ENCODE measurements at regions not wholly inside any gene's neighbourhood (a gene's known extent, or its start where the extent isn't known, plus 50 kb on each side); places are given as distances from the start of the nearest gene placed in this dataset.

DNA sequence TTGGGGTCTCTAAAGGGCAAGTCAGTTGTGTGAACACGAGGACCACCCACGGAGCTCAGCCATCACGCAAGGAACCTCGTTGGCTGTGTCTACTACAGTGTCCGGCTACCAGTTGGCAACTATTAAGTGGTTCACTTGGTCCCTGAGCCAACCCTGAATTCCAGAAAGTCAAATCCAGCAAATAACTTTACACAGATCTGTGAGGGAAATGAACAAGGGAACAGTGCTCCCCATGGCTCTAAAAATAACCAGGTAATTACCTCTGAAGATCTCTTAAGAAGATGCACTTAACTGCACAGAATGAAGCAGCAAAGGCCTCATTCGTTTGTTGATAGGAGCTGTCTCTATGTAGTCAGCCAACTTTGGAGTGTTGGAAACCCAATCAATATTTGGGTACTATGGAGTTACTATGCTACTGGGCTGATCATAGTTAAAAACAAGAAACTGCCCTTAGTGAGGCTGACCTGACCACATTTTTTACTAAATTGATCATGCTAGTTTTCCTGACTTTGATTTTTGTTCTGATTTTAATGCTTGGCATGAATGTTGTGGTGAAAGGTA, 219.1 kb upstream of the LRIG1 start:
- Histone ChIP-seq H3K27me3 (replicated peaks; ENCODE audit: control insufficient read depth, insufficient read depth, low read length) (no peaks in the 10 kb centered on the region), H3K4me1 (no peaks in the 10 kb centered on the region), H3K4me3 (ENCODE audit: low read depth, low read length) (no peak overlapping the region), H3K9me3 (no peaks in the 10 kb centered on the region), H3K36me3 (ENCODE audit: control insufficient read depth, insufficient read depth, low read length) (no peaks in the 10 kb centered on the region)
- Mint-ChIP-seq H3K9me3 (ENCODE audit: unreplicated experiment) (no peaks in the 10 kb centered on the region), H3K4me3 (ENCODE audit: unreplicated experiment) (no peak overlapping the region), H3K27me3 (ENCODE audit: insufficient read depth, unreplicated experiment) (no peaks in the 10 kb centered on the region), H3K4me1 (ENCODE audit: low read depth, unreplicated experiment) (no peaks in the 10 kb centered on the region), H3K36me3 (ENCODE audit: insufficient read depth, unreplicated experiment) (no peaks in the 10 kb centered on the region), H3K27ac (ENCODE audit: unreplicated experiment) (no peak overlapping the region)
- no TSS peak for BruUV-seq (replicated peaks)
- no peak for TF ChIP-seq CTCF (IDR thresholded peaks at IDR 0.05; ENCODE audit: insufficient read depth in 1 of 2, low read depth in 1 of 2, low read length in 1 of 2, severe bottlenecking in 1 of 2, unreplicated experiment in 1 of 2)
- intact Hi-C loops (cut with micrococcal nuclease; ENCODE audit: unreplicated experiment): loop anchor here (10.0 kb wide), 1 partner anchor 215 kb away; the partner anchor contains the start of gene LRIG1
- ChIA-PET POLR2A (no interaction called here), CTCF (no interaction called here)
- no peak for DNase-seq

DNA sequence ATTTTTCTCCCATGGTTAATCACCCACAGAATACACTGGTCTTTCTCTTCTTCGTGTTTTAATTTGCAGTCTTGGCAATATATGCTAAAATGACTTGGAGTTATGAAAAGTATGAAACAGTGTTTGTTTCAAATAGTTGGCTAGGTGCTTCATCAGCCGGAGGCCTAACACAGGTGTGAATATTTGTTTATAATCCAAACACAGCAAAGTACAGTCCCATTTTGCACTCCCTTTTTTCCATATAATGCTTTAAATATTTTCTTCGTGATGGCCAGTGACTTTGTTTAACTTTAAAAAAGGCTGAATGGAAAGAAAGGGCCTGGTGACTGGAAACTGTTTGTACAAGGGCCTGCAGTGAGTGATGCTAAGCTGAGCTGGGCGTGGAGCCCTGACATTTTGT, 219.7 kb upstream of the LRIG1 start:
- POLR2A ChIA-PET: no interaction called here
- BruUV-seq (replicated peaks): no TSS peak
- TF ChIP-seq CTCF (IDR thresholded peaks at IDR 0.05; ENCODE audit: insufficient read depth in 1 of 2, low read depth in 1 of 2, low read length in 1 of 2, severe bottlenecking in 1 of 2, unreplicated experiment in 1 of 2): no peak
- no peaks in the 10 kb centered on the region for H3K36me3 Mint-ChIP-seq (ENCODE audit: insufficient read depth, unreplicated experiment)
- H3K4me1 Mint-ChIP-seq (ENCODE audit: low read depth, unreplicated experiment): no peaks in the 10 kb centered on the region
- H3K36me3 ChIP-seq (ENCODE audit: control insufficient read depth, insufficient read depth, low read length): no peaks in the 10 kb centered on the region
- H3K9me3 ChIP-seq: no peaks in the 10 kb centered on the region
- no peaks in the 10 kb centered on the region for H3K4me1 ChIP-seq
- CTCF ChIA-PET: interaction anchor here (0.6 kb wide), 1 partner anchor 250 kb away, joined by 3 read pairs; no protein-coding TSS in a partner anchor
- H3K27ac Mint-ChIP-seq (ENCODE audit: unreplicated experiment): no peak overlapping the region
- no peak overlapping the region for H3K4me3 Mint-ChIP-seq (ENCODE audit: unreplicated experiment)
- intact Hi-C loops (cut with micrococcal nuclease; ENCODE audit: unreplicated experiment): no loop called here
- H3K27me3 ChIP-seq (replicated peaks; ENCODE audit: control insufficient read depth, insufficient read depth, low read length): no peaks in the 10 kb centered on the region
- no peaks in the 10 kb centered on the region for H3K27me3 Mint-ChIP-seq (ENCODE audit: insufficient read depth, unreplicated experiment)
- H3K9me3 Mint-ChIP-seq (ENCODE audit: unreplicated experiment): no peaks in the 10 kb centered on the region
- H3K4me3 ChIP-seq (ENCODE audit: low read depth, low read length): no peak overlapping the region
- DNase-seq: no peak

- CTCF ChIA-PET: no interaction called here
- Mint-ChIP-seq H3K36me3 (ENCODE audit: insufficient read depth, unreplicated experiment) (no peaks in the 10 kb centered on the region), H3K4me3 (ENCODE audit: unreplicated experiment) (no peak overlapping the region), H3K27me3 (ENCODE audit: insufficient read depth, unreplicated experiment) (no peaks in the 10 kb centered on the region), H3K9me3 (ENCODE audit: unreplicated experiment) (no peaks in the 10 kb centered on the region), H3K4me1 (ENCODE audit: low read depth, unreplicated experiment) (no peaks in the 10 kb centered on the region), H3K27ac (ENCODE audit: unreplicated experiment) (no peak overlapping the region)
- POLR2A ChIA-PET: no interaction called here
- Histone ChIP-seq H3K27me3 (replicated peaks; ENCODE audit: control insufficient read depth, insufficient read depth, low read length) (no peaks in the 10 kb centered on the region), H3K9me3 (no peaks in the 10 kb centered on the region), H3K36me3 (ENCODE audit: control insufficient read depth, insufficient read depth, low read length) (no peaks in the 10 kb centered on the region), H3K4me1 (no peaks in the 10 kb centered on the region), H3K4me3 (ENCODE audit: low read depth, low read length) (no peak overlapping the region)
- intact Hi-C loops (cut with micrococcal nuclease; ENCODE audit: unreplicated experiment): no loop called here
- TF ChIP-seq CTCF (IDR thresholded peaks at IDR 0.05; ENCODE audit: insufficient read depth in 1 of 2, low read depth in 1 of 2, low read length in 1 of 2, severe bottlenecking in 1 of 2, unreplicated experiment in 1 of 2): no peak
- DNase-seq: no peak
- BruUV-seq (replicated peaks): no TSS peak
Measured at GRCh38 chr3:66722675-66723074, 221.9 kb upstream of the LRIG1 start.
